ENCODE measurements at regions not wholly inside any gene's neighbourhood (a gene's known extent, or its start where the extent isn't known, plus 50 kb on each side); places are given as distances from the start of the nearest gene placed in this dataset.

- no peak for DNase-seq
Observed at GRCh38 chr5:68408345-68408871, 192.9 kb downstream of the PIK3R1 start.

GRCh38 chr5:68409259-68409658, 193.7 kb downstream of the PIK3R1 start:
- no peak for DNase-seq

GRCh38 chr5:68411161-68411560, 195.6 kb downstream of the PIK3R1 start:
- no peak for DNase-seq

GRCh38 chr5:68415177-68416085, 199.9 kb downstream of the PIK3R1 start:
- DNase-seq: no peak

GRCh38 chr5:68416714-68417113, 201.2 kb downstream of the PIK3R1 start:
- DNase-seq: no peak

GRCh38 chr5:68418201-68418600, 202.6 kb downstream of the PIK3R1 start:
- DNase-seq: no peak

- DNase-seq: no peak
Observed at GRCh38 chr5:68418680-68419079, 203.1 kb downstream of the PIK3R1 start.

GRCh38 chr5:68419081-68419636, 203.6 kb downstream of the PIK3R1 start:
- no peak for DNase-seq

GRCh38 chr5:68419637-68420452, 204.3 kb downstream of the PIK3R1 start:
- DNase-seq: no peak

GRCh38 chr5:68420476-68421344, 205.2 kb downstream of the PIK3R1 start:
- DNase-seq: no peak

- no peak for DNase-seq
Observed at GRCh38 chr5:68421485-68422220, 206.1 kb downstream of the PIK3R1 start.

- no peak for DNase-seq
Observed at GRCh38 chr5:68423154-68423811, 207.7 kb downstream of the PIK3R1 start.

- DNase-seq: peak; percentile 59
Observed at GRCh38 chr5:68424799-68425537, 209.4 kb downstream of the PIK3R1 start.

- no peak for DNase-seq
Observed at GRCh38 chr5:68426586-68426985, 211.0 kb downstream of the PIK3R1 start.

GRCh38 chr5:68428231-68428811, 212.8 kb downstream of the PIK3R1 start:
- no peak for DNase-seq

- DNase-seq: no peak
Observed at GRCh38 chr5:68429510-68429909, 214.0 kb downstream of the PIK3R1 start.

- no peak for DNase-seq
Observed at GRCh38 chr5:68430279-68430678, 214.7 kb downstream of the PIK3R1 start.

- no peak for DNase-seq
Observed at GRCh38 chr5:68431186-68431585, 215.6 kb downstream of the PIK3R1 start.

GRCh38 chr5:68431601-68432337, 216.2 kb downstream of the PIK3R1 start:
- no peak for DNase-seq

Measured in CD4-positive, alpha-beta T cell treated with Interleukin-10 for 1 hour (primary cell).